SK-N-SH treated with all-trans-retinoic acid at 6 μM for 48 hours (cell line): ENCODE measurements at regions not wholly inside any gene's neighbourhood (a gene's known extent, or its start where the extent isn't known, plus 50 kb on each side); places are given as distances from the start of the nearest gene placed in this dataset.

ENCODE experiments used
- ATAC-seq: fragments of 200-7000 bp; cut with Tn5 transposase; 3 replicates; pipeline ENCODE4 v1.9.1; 2020; ENCODE audit warnings: mild to moderate bottlenecking, moderate library complexity
- BACH2 ChIP-seq: fragments of 250-450 bp; sonication (Bioruptor Pico); IDR thresholded peaks from 2 replicates; pipeline ENCODE4 v1.9.0; 2021; ENCODE audit warnings: mild to moderate bottlenecking, borderline replicate concordance
- CSDC2 ChIP-seq: fragments of 250-450 bp; sonication (Bioruptor Pico); IDR thresholded peaks from 2 replicates; pipeline ENCODE4 v1.5.0; 2020; ENCODE audit warnings: mild to moderate bottlenecking, moderate library complexity
- CSRNP3 ChIP-seq: fragments of 250-450 bp; sonication (Bioruptor Pico); IDR thresholded peaks from 2 replicates; pipeline ENCODE4 v1.5.1; 2021; ENCODE audit warnings: mild to moderate bottlenecking, moderate library complexity
- ESRRG ChIP-seq: fragments of 250-450 bp; sonication (Bioruptor Pico); IDR thresholded peaks from 2 replicates; pipeline ENCODE4 v1.6.1; 2021; ENCODE audit warnings: mild to moderate bottlenecking
- ISL1 ChIP-seq: fragments of 250-450 bp; sonication (Bioruptor Pico); IDR thresholded peaks from 2 replicates; pipeline ENCODE4 v2.1.2; 2022; ENCODE audit warnings: mild to moderate bottlenecking, moderate library complexity
- OSR1 ChIP-seq: fragments of 250-450 bp; sonication (Bioruptor Pico); IDR thresholded peaks from 2 replicates; pipeline ENCODE4 v1.8.0; 2022; ENCODE audit warnings: moderate library complexity, mild to moderate bottlenecking, inconsistent platforms
- PATZ1 ChIP-seq: fragments of 250-450 bp; sonication (Bioruptor Pico); IDR thresholded peaks from 2 replicates; pipeline ENCODE4 v1.8.0; 2020; ENCODE audit warnings: mild to moderate bottlenecking, moderate library complexity, borderline replicate concordance
- POU6F1 ChIP-seq: fragments of 250-450 bp; sonication (Bioruptor Pico); IDR thresholded peaks from 2 replicates; pipeline ENCODE4 v1.8.0; 2021; ENCODE audit warnings: low read depth, mild to moderate bottlenecking, moderate library complexity, borderline replicate concordance
- PPARA ChIP-seq: fragments of 250-450 bp; sonication (Bioruptor Pico); IDR thresholded peaks from 2 replicates; pipeline ENCODE4 v1.5.0; 2020; ENCODE audit warnings: mild to moderate bottlenecking, borderline replicate concordance
- RARB ChIP-seq: fragments of 250-450 bp; sonication (Bioruptor Pico); IDR thresholded peaks from 2 replicates; pipeline ENCODE4 v1.8.0; 2021; ENCODE audit warnings: mild to moderate bottlenecking, moderate library complexity
- TSHZ2 ChIP-seq: fragments of 250-450 bp; sonication (Bioruptor Pico); IDR thresholded peaks from 2 replicates; pipeline ENCODE4 v1.5.0; 2020; ENCODE audit warnings: mild to moderate bottlenecking, moderate library complexity
- ZC3H10 ChIP-seq: fragments of 250-450 bp; sonication (Bioruptor Pico); IDR thresholded peaks from 2 replicates; pipeline ENCODE4 v1.5.1; 2021; ENCODE audit warnings: mild to moderate bottlenecking, moderate library complexity
- ZFP30 ChIP-seq: fragments of 450-650 bp; formaldehyde crosslinking; IDR thresholded peaks from 2 replicates; pipeline ENCODE4 v1.5.0; 2022; ENCODE audit warnings: mild to moderate bottlenecking, moderate library complexity
- ZNF565 ChIP-seq: fragments of 450-650 bp; formaldehyde crosslinking; conservative IDR thresholded peaks from 2 replicates; pipeline ENCODE4 v1.5.0; 2020; ENCODE audit warnings: low read depth, mild to moderate bottlenecking, moderate library complexity
- ZNF70 ChIP-seq: fragments of 450-650 bp; formaldehyde crosslinking; IDR thresholded peaks from 2 replicates; pipeline ENCODE4 v1.5.0; 2020; ENCODE audit warnings: mild to moderate bottlenecking, moderate library complexity
- ZNF8 ChIP-seq: fragments of 450-650 bp; formaldehyde crosslinking; IDR thresholded peaks from 2 replicates; pipeline ENCODE4 v1.5.0; 2020; ENCODE audit warnings: mild to moderate bottlenecking, moderate library complexity

GRCh38 chr7:12508005-12508404, 62.5 kb upstream of the SCIN start (continued):
- TF ChIP-seq RARB (CRISPR knock-in tag) (no peak), ISL1 (CRISPR knock-in tag) (no peak), ZNF565 (CRISPR knock-in tag) (no peak), BACH2 (CRISPR knock-in tag) (no peak), CSRNP3 (CRISPR knock-in tag) (no peak), PATZ1 (CRISPR knock-in tag) (no peak), CSDC2 (CRISPR knock-in tag) (no peak), POU6F1 (CRISPR knock-in tag) (no peak)

- ATAC-seq: no peak
Measured at GRCh38 chr7:12508554-12508953, 62.0 kb upstream of the SCIN start.

GRCh38 chr7:12517451-12517850, 53.1 kb upstream of the SCIN start:
- peak; percentile 94 for TF ChIP-seq ZFP30 (CRISPR knock-in tag)
- TF ChIP-seq CSRNP3 (CRISPR knock-in tag): no peak
- ATAC-seq: no peak

More at GRCh38 chr7:12508554-12508953, 62.0 kb upstream of the SCIN start:
- TF ChIP-seq ESRRG (CRISPR knock-in tag) (no peak), ISL1 (CRISPR knock-in tag) (no peak), ZNF8 (no peak), ZNF565 (CRISPR knock-in tag) (no peak)

GRCh38 chr7:12518920-12519681, 51.4 kb upstream of the SCIN start:
- TF ChIP-seq ZC3H10 (no peak), ZNF8 (no peak), OSR1 (CRISPR knock-in tag) (no peak), ESRRG (CRISPR knock-in tag) (no peak)
- ATAC-seq: peak; percentile 93

GRCh38 chr7:12519682-12520009, 50.9 kb upstream of the SCIN start:
- ATAC-seq: no peak

More at GRCh38 chr7:12519682-12520009, 50.9 kb upstream of the SCIN start:
- TF ChIP-seq PATZ1 (CRISPR knock-in tag): no peak
- TF ChIP-seq TSHZ2 (CRISPR knock-in tag): no peak
- TF ChIP-seq ZNF70 (CRISPR knock-in tag): no peak
- no peak for TF ChIP-seq PPARA (CRISPR knock-in tag)
- no peak for TF ChIP-seq ZC3H10
- TF ChIP-seq ESRRG (CRISPR knock-in tag): no peak
- TF ChIP-seq POU6F1 (CRISPR knock-in tag): no peak
- TF ChIP-seq ZNF565 (CRISPR knock-in tag): no peak
- no peak for TF ChIP-seq ISL1 (CRISPR knock-in tag)
